AG10803 (cell line): ENCODE measurements at regions not wholly inside any gene's neighbourhood (a gene's known extent, or its start where the extent isn't known, plus 50 kb on each side); places are given as distances from the start of the nearest gene placed in this dataset.

Experiments
- DNase-seq: peaks from one replicate; pipeline ENCODE4 v3.0.0; 2010; ENCODE audit warnings: low read depth
- H3K4me3 ChIP-seq: 2 replicates; pipeline ENCODE4 v1.5.1; 2011; ENCODE audit warnings: mild to moderate bottlenecking, low read length, control low read depth
- CTCF ChIP-seq: conservative IDR thresholded peaks from 2 replicates; pipeline ENCODE4 v1.5.1; 2011; ENCODE audit warnings: mild to moderate bottlenecking, low read length, control low read depth, inconsistent platforms

- TF ChIP-seq CTCF: no peak
- H3K4me3 ChIP-seq: no peak overlapping the region
- no peak for DNase-seq
Observed at GRCh38 chr1:34405266-34405959, 228.7 kb downstream of the C1orf94 start.

GRCh38 chr1:34406377-34406776 lies 229.7 kb downstream of the C1orf94 start:
- no peak for DNase-seq
- TF ChIP-seq CTCF: no peak
- H3K4me3 ChIP-seq: no peak overlapping the region

- no peak for TF ChIP-seq CTCF
- peak; percentile 88 for DNase-seq
- no peak overlapping the region for H3K4me3 ChIP-seq
Observed at GRCh38 chr1:34406833-34407539, 230.3 kb downstream of the C1orf94 start.

GRCh38 chr1:34408011-34408410 lies 231.3 kb downstream of the C1orf94 start:
- H3K4me3 ChIP-seq: no peak overlapping the region
- no peak for TF ChIP-seq CTCF
- DNase-seq: peak; percentile 92

GRCh38 chr1:34409689-34410229 lies 233.1 kb downstream of the C1orf94 start:
- no peak for DNase-seq
- no peak overlapping the region for H3K4me3 ChIP-seq
- no peak for TF ChIP-seq CTCF

GRCh38 chr1:34412598-34413370 lies 236.1 kb downstream of the C1orf94 start:
- TF ChIP-seq CTCF: no peak
- DNase-seq: no peak
- no peak overlapping the region for H3K4me3 ChIP-seq
